ENCODE measurements at regions not wholly inside any gene's neighbourhood (a gene's known extent, or its start where the extent isn't known, plus 50 kb on each side); places are given as distances from the start of the nearest gene placed in this dataset.
"Not testable (repeated sequence)": the region's sequence is repeated elsewhere in the genome, so short reads cannot be mapped to it uniquely, and the experiment has no call there.

- POLR2A ChIA-PET: no interaction called here
These were observed 541.3 kb upstream of the SOX11 start for GRCh38 chr2:5150871-5151270.

GRCh38 chr2:5164776-5165525 is 527.2 kb upstream of the SOX11 start:
- no peaks in the 10 kb centered on the region for H3K27me3 Mint-ChIP-seq
- CTCF ChIA-PET: no interaction called here
- DNase-seq: no peak
- peaks cover 19% of the 10 kb centered on the region for H3K9me3 Mint-ChIP-seq
- H3K36me3 Mint-ChIP-seq (ENCODE audit: low read depth): no peaks in the 10 kb centered on the region
- no peak overlapping the region for H3K4me3 Mint-ChIP-seq
- no peaks in the 10 kb centered on the region for H3K4me1 Mint-ChIP-seq
- POLR2A ChIA-PET: no interaction called here
- no peak overlapping the region for H3K27ac Mint-ChIP-seq

More at GRCh38 chr2:5150871-5151270, 541.3 kb upstream of the SOX11 start:
- no peaks in the 10 kb centered on the region for H3K4me1 Mint-ChIP-seq
- no peak overlapping the region for H3K4me3 Mint-ChIP-seq
- H3K9me3 Mint-ChIP-seq: peaks cover 19% of the 10 kb centered on the region
- H3K27me3 Mint-ChIP-seq: no peaks in the 10 kb centered on the region
- no peak for DNase-seq
- CTCF ChIA-PET: no interaction called here
- H3K27ac Mint-ChIP-seq: no peak overlapping the region
- no peaks in the 10 kb centered on the region for H3K36me3 Mint-ChIP-seq (ENCODE audit: low read depth)

- ChIA-PET CTCF (no interaction called here), POLR2A (no interaction called here)
- H3K4me3 Mint-ChIP-seq: no peak overlapping the region
- H3K27ac Mint-ChIP-seq: no peak overlapping the region
- H3K36me3 Mint-ChIP-seq (ENCODE audit: low read depth): no peaks in the 10 kb centered on the region
- no peaks in the 10 kb centered on the region for H3K27me3 Mint-ChIP-seq
- H3K4me1 Mint-ChIP-seq: no peaks in the 10 kb centered on the region
- DNase-seq: no peak
- H3K9me3 Mint-ChIP-seq: peaks cover 11% of the 10 kb centered on the region
These were observed 519.3 kb upstream of the SOX11 start for GRCh38 chr2:5172923-5173322.

- Mint-ChIP-seq H3K4me1 (no peaks in the 10 kb centered on the region), H3K4me3 (no peak overlapping the region), H3K9me3 (peaks cover 7% of the 10 kb centered on the region), H3K27me3 (no peaks in the 10 kb centered on the region), H3K36me3 (ENCODE audit: low read depth) (no peaks in the 10 kb centered on the region), H3K27ac (no peak overlapping the region)
- ChIA-PET CTCF (no interaction called here), POLR2A (no interaction called here)
- no peak for DNase-seq
These were observed 518.2 kb upstream of the SOX11 start for GRCh38 chr2:5173876-5174535.

GRCh38 chr2:5175231-5175630 is 517.0 kb upstream of the SOX11 start:
- ChIA-PET CTCF (no interaction called here), POLR2A (no interaction called here)

GRCh38 chr2:5176764-5177163 is 515.4 kb upstream of the SOX11 start:
- no peaks in the 10 kb centered on the region for H3K36me3 Mint-ChIP-seq (ENCODE audit: low read depth)
- POLR2A ChIA-PET: no interaction called here
- no peaks in the 10 kb centered on the region for H3K4me1 Mint-ChIP-seq
- H3K9me3 Mint-ChIP-seq: peaks cover 9% of the 10 kb centered on the region
- no peak for DNase-seq
- H3K27me3 Mint-ChIP-seq: no peaks in the 10 kb centered on the region
- no peak overlapping the region for H3K4me3 Mint-ChIP-seq
- no peak overlapping the region for H3K27ac Mint-ChIP-seq
- CTCF ChIA-PET: no interaction called here

More at GRCh38 chr2:5175231-5175630, 517.0 kb upstream of the SOX11 start:
- no peak overlapping the region for H3K4me3 Mint-ChIP-seq
- no peak overlapping the region for H3K27ac Mint-ChIP-seq
- no peak for DNase-seq
- peaks cover 7% of the 10 kb centered on the region for H3K9me3 Mint-ChIP-seq
- H3K4me1 Mint-ChIP-seq: no peaks in the 10 kb centered on the region
- H3K36me3 Mint-ChIP-seq (ENCODE audit: low read depth): no peaks in the 10 kb centered on the region
- H3K27me3 Mint-ChIP-seq: no peaks in the 10 kb centered on the region

- CTCF ChIA-PET: no interaction called here
- Mint-ChIP-seq H3K27me3 (no peaks in the 10 kb centered on the region), H3K4me3 (no peak overlapping the region), H3K36me3 (ENCODE audit: low read depth) (no peaks in the 10 kb centered on the region), H3K9me3 (peaks cover 15% of the 10 kb centered on the region), H3K27ac (no peak overlapping the region), H3K4me1 (no peaks in the 10 kb centered on the region)
- POLR2A ChIA-PET: no interaction called here
- DNase-seq: no peak
These were observed 509.2 kb upstream of the SOX11 start for GRCh38 chr2:5183031-5183430.

GRCh38 chr2:5187283-5187682 is 504.9 kb upstream of the SOX11 start:
- H3K4me3 Mint-ChIP-seq: no peak overlapping the region
- H3K36me3 Mint-ChIP-seq (ENCODE audit: low read depth): no peaks in the 10 kb centered on the region
- H3K27ac Mint-ChIP-seq: no peak overlapping the region
- H3K4me1 Mint-ChIP-seq: no peaks in the 10 kb centered on the region
- no peaks in the 10 kb centered on the region for H3K27me3 Mint-ChIP-seq
- ChIA-PET CTCF (no interaction called here), POLR2A (no interaction called here)
- H3K9me3 Mint-ChIP-seq: peaks cover 8% of the 10 kb centered on the region
- DNase-seq: no peak

- DNase-seq: no peak
- POLR2A ChIA-PET: no interaction called here
- H3K36me3 Mint-ChIP-seq (ENCODE audit: low read depth): no peaks in the 10 kb centered on the region
- H3K9me3 Mint-ChIP-seq: peaks cover 2% of the 10 kb centered on the region
- CTCF ChIA-PET: no interaction called here
- no peaks in the 10 kb centered on the region for H3K27me3 Mint-ChIP-seq
- no peaks in the 10 kb centered on the region for H3K4me1 Mint-ChIP-seq
- H3K27ac Mint-ChIP-seq: no peak overlapping the region
- H3K4me3 Mint-ChIP-seq: no peak overlapping the region
These were observed 503.5 kb upstream of the SOX11 start for GRCh38 chr2:5188636-5189035.

- no peaks in the 10 kb centered on the region for H3K4me1 Mint-ChIP-seq
- no peak overlapping the region for H3K4me3 Mint-ChIP-seq
- H3K27ac Mint-ChIP-seq: no peak overlapping the region
- no peaks in the 10 kb centered on the region for H3K36me3 Mint-ChIP-seq (ENCODE audit: low read depth)
- DNase-seq: no peak
- ChIA-PET CTCF (no interaction called here), POLR2A (no interaction called here)
- H3K9me3 Mint-ChIP-seq: peaks cover 5% of the 10 kb centered on the region
- H3K27me3 Mint-ChIP-seq: no peaks in the 10 kb centered on the region
These were observed 502.2 kb upstream of the SOX11 start for GRCh38 chr2:5190023-5190422.

GRCh38 chr2:5195636-5196035 is 496.5 kb upstream of the SOX11 start:
- DNase-seq: no peak
- Mint-ChIP-seq H3K27ac (no peak overlapping the region), H3K4me1 (no peaks in the 10 kb centered on the region), H3K36me3 (ENCODE audit: low read depth) (no peaks in the 10 kb centered on the region), H3K9me3 (peaks cover 6% of the 10 kb centered on the region), H3K27me3 (no peaks in the 10 kb centered on the region), H3K4me3 (no peak overlapping the region)
- CTCF ChIA-PET: no interaction called here
- POLR2A ChIA-PET: no interaction called here

- no peak for DNase-seq
- ChIA-PET CTCF (no interaction called here), POLR2A (no interaction called here)
- Mint-ChIP-seq H3K27me3 (no peaks in the 10 kb centered on the region), H3K36me3 (ENCODE audit: low read depth) (no peaks in the 10 kb centered on the region), H3K4me1 (no peaks in the 10 kb centered on the region), H3K27ac (no peak overlapping the region), H3K4me3 (no peak overlapping the region), H3K9me3 (peaks cover 19% of the 10 kb centered on the region)
These were observed 488.9 kb upstream of the SOX11 start for GRCh38 chr2:5203134-5203755.

GRCh38 chr2:5206742-5207141 is 485.4 kb upstream of the SOX11 start:
- H3K4me3 Mint-ChIP-seq; H3K9me3 Mint-ChIP-seq; H3K36me3 Mint-ChIP-seq (ENCODE audit: low read depth); H3K27ac Mint-ChIP-seq; POLR2A ChIA-PET; DNase-seq; H3K27me3 Mint-ChIP-seq; CTCF ChIA-PET; H3K4me1 Mint-ChIP-seq: not testable (repeated sequence)

- Mint-ChIP-seq H3K27ac (no peak overlapping the region), H3K36me3 (ENCODE audit: low read depth) (no peaks in the 10 kb centered on the region), H3K4me3 (no peak overlapping the region), H3K9me3 (peaks cover 14% of the 10 kb centered on the region), H3K4me1 (no peaks in the 10 kb centered on the region), H3K27me3 (no peaks in the 10 kb centered on the region)
- CTCF ChIA-PET: no interaction called here
- POLR2A ChIA-PET: no interaction called here
- DNase-seq: no peak
These were observed 476.1 kb upstream of the SOX11 start for GRCh38 chr2:5215989-5216607.
